Myocyte (in vitro differentiated cells): ENCODE measurements at regions not wholly inside any gene's neighbourhood (a gene's known extent, or its start where the extent isn't known, plus 50 kb on each side); places are given as distances from the start of the nearest gene placed in this dataset.
"Not testable (repeated sequence)": the region's sequence is repeated elsewhere in the genome, so short reads cannot be mapped to it uniquely, and the experiment has no call there.

Source experiments
- DNase-seq: peaks from one replicate; pipeline ENCODE4 v3.0.0-alpha.2; 2012; ENCODE audit warnings: low read depth

- no peak for DNase-seq
Measured at GRCh38 chr4:123535037-123535748, 138.6 kb downstream of the SPRY1 start.

- no peak for DNase-seq
Measured at GRCh38 chr4:123536225-123536624, 139.6 kb downstream of the SPRY1 start.

- DNase-seq, result not testable (repeated sequence)
Measured at GRCh38 chr4:123537906-123538402, 141.4 kb downstream of the SPRY1 start.

- DNase-seq, result no peak
Measured at GRCh38 chr4:123545667-123546572, 149.3 kb downstream of the SPRY1 start.

- DNase-seq, result no peak
Measured at GRCh38 chr4:123546573-123547060, 150.0 kb downstream of the SPRY1 start.

- no peak for DNase-seq
Measured at GRCh38 chr4:123547216-123548165, 150.9 kb downstream of the SPRY1 start.

GRCh38 chr4:123553279-123553678 lies 156.7 kb downstream of the SPRY1 start:
- DNase-seq, result no peak

- DNase-seq, result no peak
Measured at GRCh38 chr4:123553733-123554637, 157.4 kb downstream of the SPRY1 start.

- no peak for DNase-seq
Measured at GRCh38 chr4:123554801-123555232, 158.2 kb downstream of the SPRY1 start.

GRCh38 chr4:123555233-123555806 lies 158.7 kb downstream of the SPRY1 start:
- DNase-seq, result peak; percentile 50

- no peak for DNase-seq
Measured at GRCh38 chr4:123555807-123556273, 159.2 kb downstream of the SPRY1 start.

- DNase-seq, result no peak
Measured at GRCh38 chr4:123556526-123556925, 159.9 kb downstream of the SPRY1 start.

GRCh38 chr4:123557857-123558536 lies 161.4 kb downstream of the SPRY1 start:
- no peak for DNase-seq

GRCh38 chr4:123558865-123559264 lies 162.3 kb downstream of the SPRY1 start:
- no peak for DNase-seq

GRCh38 chr4:123559955-123560871 lies 163.6 kb downstream of the SPRY1 start:
- peak; percentile 17 for DNase-seq

GRCh38 chr4:123561525-123561924 lies 164.9 kb downstream of the SPRY1 start:
- DNase-seq, result no peak

- DNase-seq, result no peak
Measured at GRCh38 chr4:123562994-123563750, 166.6 kb downstream of the SPRY1 start.
